ENCODE measurements at regions not wholly inside any gene's neighbourhood (a gene's known extent, or its start where the extent isn't known, plus 50 kb on each side); places are given as distances from the start of the nearest gene placed in this dataset.

DNA sequence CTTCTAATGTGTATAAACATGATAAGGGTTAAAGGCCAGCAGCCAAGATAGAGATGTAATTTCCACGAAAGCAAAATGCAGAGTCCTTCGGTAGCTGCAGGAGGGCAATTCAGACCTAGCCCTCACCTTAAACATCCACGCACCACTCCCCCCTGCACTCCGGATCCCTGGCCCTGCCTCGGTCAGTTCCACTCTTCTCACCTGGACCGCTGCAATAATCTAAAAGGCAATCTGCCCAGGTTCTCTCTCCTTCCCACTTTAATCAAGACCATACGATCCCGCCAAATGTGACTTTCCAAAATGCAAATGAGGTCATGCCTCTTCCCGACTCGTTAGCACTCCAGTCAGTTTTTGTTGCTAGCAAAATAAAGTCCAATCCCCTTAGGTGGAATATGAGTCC lies 485.2 kb downstream of the EIPR1 start:
- TF ChIP-seq, protein P1, sequence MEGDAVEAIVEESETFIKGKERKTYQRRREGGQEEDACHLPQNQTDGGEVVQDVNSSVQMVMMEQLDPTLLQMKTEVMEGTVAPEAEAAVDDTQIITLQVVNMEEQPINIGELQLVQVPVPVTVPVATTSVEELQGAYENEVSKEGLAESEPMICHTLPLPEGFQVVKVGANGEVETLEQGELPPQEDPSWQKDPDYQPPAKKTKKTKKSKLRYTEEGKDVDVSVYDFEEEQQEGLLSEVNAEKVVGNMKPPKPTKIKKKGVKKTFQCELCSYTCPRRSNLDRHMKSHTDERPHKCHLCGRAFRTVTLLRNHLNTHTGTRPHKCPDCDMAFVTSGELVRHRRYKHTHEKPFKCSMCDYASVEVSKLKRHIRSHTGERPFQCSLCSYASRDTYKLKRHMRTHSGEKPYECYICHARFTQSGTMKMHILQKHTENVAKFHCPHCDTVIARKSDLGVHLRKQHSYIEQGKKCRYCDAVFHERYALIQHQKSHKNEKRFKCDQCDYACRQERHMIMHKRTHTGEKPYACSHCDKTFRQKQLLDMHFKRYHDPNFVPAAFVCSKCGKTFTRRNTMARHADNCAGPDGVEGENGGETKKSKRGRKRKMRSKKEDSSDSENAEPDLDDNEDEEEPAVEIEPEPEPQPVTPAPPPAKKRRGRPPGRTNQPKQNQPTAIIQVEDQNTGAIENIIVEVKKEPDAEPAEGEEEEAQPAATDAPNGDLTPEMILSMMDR (IDR thresholded peaks at IDR 0.05), result no peak
- TF ChIP-seq POLR2AphosphoS5 (IDR thresholded peaks at IDR 0.05) (no peak), EP300 (IDR thresholded peaks at IDR 0.05) (no peak), POLR2A (IDR thresholded peaks at IDR 0.05) (no peak)

Data from suprapubic skin (tissue), 4 donors.